WTC11 (cell line): ENCODE measurements at regions not wholly inside any gene's neighbourhood (a gene's known extent, or its start where the extent isn't known, plus 50 kb on each side); places are given as distances from the start of the nearest gene placed in this dataset.

Source experiments
- ATAC-seq: fragments of 200-7000 bp; cut with Tn5 transposase; 2 replicates; pipeline ENCODE4 v1.10.0; 2021; ENCODE audit warnings: mild to moderate bottlenecking, moderate library complexity
- CTCF ChIA-PET: fragments of 300-600 bp; sonication (Branson Sonifier 250); formaldehyde crosslinking; loops from one replicate; lab custom pipeline; 2021; ENCODE audit warnings: antibody characterized with exemption; lab: Charles Lee
- POLR2A ChIA-PET: fragments of 350-600 bp; sonication (Branson Sonifier 250); formaldehyde crosslinking; loops from one replicate; lab custom pipeline; 2021; ENCODE audit warnings: antibody characterized with exemption; lab: Charles Lee
- DNase-seq: peaks from one replicate; pipeline ENCODE4 v3.0.0; 2021; ENCODE audit warnings: low spot score
- H3K27ac Mint-ChIP-seq: 2 replicates; pipeline ENCODE4 v1.8.0; 2021; ENCODE audit warnings: mixed read lengths
- H3K27me3 Mint-ChIP-seq: 2 replicates; pipeline ENCODE4 v1.8.0; 2021; ENCODE audit warnings: low read depth, mild to moderate bottlenecking, moderate library complexity, mixed read lengths
- H3K36me3 Mint-ChIP-seq: 2 replicates; pipeline ENCODE4 v1.8.0; 2021; ENCODE audit warnings: mixed read lengths
- H3K4me1 Mint-ChIP-seq: 2 replicates; pipeline ENCODE4 v1.8.0; 2022; ENCODE audit warnings: mixed read lengths
- H3K4me3 Mint-ChIP-seq: 2 replicates; pipeline ENCODE4 v1.8.0; 2021; ENCODE audit warnings: mild to moderate bottlenecking, moderate library complexity, mixed read lengths
- H3K9me3 Mint-ChIP-seq: 2 replicates; pipeline ENCODE4 v1.8.0; 2021; ENCODE audit warnings: mixed read lengths
- CREB1 ChIP-seq: sonication (generic); formaldehyde crosslinking; IDR thresholded peaks from 2 replicates; pipeline ENCODE4 v1.8.0; 2023; ENCODE audit warnings: mild to moderate bottlenecking, missing genetic modification reagents
- ETV6 ChIP-seq: sonication (generic); formaldehyde crosslinking; IDR thresholded peaks from 2 replicates; pipeline ENCODE4 v1.8.1; 2022; ENCODE audit warnings: mild to moderate bottlenecking, missing genetic modification reagents
- GRHL2 ChIP-seq: fragments of 250-450 bp; sonication (Bioruptor Pico); IDR thresholded peaks from 2 replicates; pipeline ENCODE4 v1.8.0; 2022; ENCODE audit warnings: mild to moderate bottlenecking, moderate library complexity; ENCODE audit not compliant: insufficient replicate concordance, severe bottlenecking
- GTF2I ChIP-seq: fragments of 250-450 bp; sonication (Bioruptor Pico); conservative IDR thresholded peaks from 2 replicates; pipeline ENCODE4 v1.4.0; 2021; ENCODE audit warnings: mild to moderate bottlenecking
- HMGA2 ChIP-seq: fragments of 250-450 bp; sonication (Bioruptor Pico); IDR thresholded peaks from 2 replicates; pipeline ENCODE4 v1.4.0; 2021; ENCODE audit warnings: mild to moderate bottlenecking, moderate library complexity
- NR2C2 ChIP-seq: sonication (generic); formaldehyde crosslinking; IDR thresholded peaks from 2 replicates; pipeline ENCODE4 v1.8.0; 2022; ENCODE audit warnings: mild to moderate bottlenecking, missing genetic modification reagents
- SMAD3 ChIP-seq: sonication (generic); formaldehyde crosslinking; IDR thresholded peaks from 2 replicates; pipeline ENCODE4 v1.8.0; 2022; ENCODE audit warnings: missing genetic modification reagents, mild to moderate bottlenecking, borderline replicate concordance
- SP1 ChIP-seq: sonication (generic); formaldehyde crosslinking; conservative IDR thresholded peaks from 2 replicates; pipeline ENCODE4 v1.8.1; 2022; ENCODE audit warnings: missing genetic modification reagents
- TEAD1 ChIP-seq: sonication (generic); formaldehyde crosslinking; IDR thresholded peaks from 2 replicates; pipeline ENCODE4 v1.8.0; 2022; ENCODE audit warnings: mild to moderate bottlenecking, missing genetic modification reagents
- ZNF263 ChIP-seq: sonication (generic); formaldehyde crosslinking; IDR thresholded peaks from 2 replicates; pipeline ENCODE4 v1.8.1; 2022; ENCODE audit warnings: low read depth, mild to moderate bottlenecking, moderate library complexity, missing genetic modification reagents
- ZNF317 ChIP-seq: sonication (generic); formaldehyde crosslinking; IDR thresholded peaks from 2 replicates; pipeline ENCODE4 v1.8.1; 2023; ENCODE audit warnings: low read depth, mild to moderate bottlenecking, moderate library complexity, missing genetic modification reagents, borderline replicate concordance
- TF ChIP-seq, protein P1 (sequence below): sonication (generic); formaldehyde crosslinking; IDR thresholded peaks from 2 replicates; pipeline ENCODE4 v1.8.1; 2023; ENCODE audit warnings: mild to moderate bottlenecking, missing genetic modification reagents, moderate library complexity
- TF ChIP-seq, protein P2 (sequence below): fragments of 250-450 bp; sonication (Bioruptor Pico); IDR thresholded peaks from 2 replicates; pipeline ENCODE4 v1.9.0; 2021; ENCODE audit warnings: mild to moderate bottlenecking
- TF ChIP-seq, protein P3 (sequence below): sonication (generic); formaldehyde crosslinking; IDR thresholded peaks from 2 replicates; pipeline ENCODE4 v1.8.1; 2022; ENCODE audit warnings: mild to moderate bottlenecking, moderate library complexity, missing genetic modification reagents
- TF ChIP-seq, protein P4 (sequence below): sonication (generic); formaldehyde crosslinking; IDR thresholded peaks from 2 replicates; pipeline ENCODE4 v1.8.1; 2022; ENCODE audit warnings: low read depth, mild to moderate bottlenecking, moderate library complexity, missing genetic modification reagents, borderline replicate concordance
- TF ChIP-seq, protein P5 (sequence below): fragments of 250-450 bp; sonication (Bioruptor Pico); conservative IDR thresholded peaks from 2 replicates; pipeline ENCODE4 v1.9.0; 2021; ENCODE audit warnings: mild to moderate bottlenecking
- TF ChIP-seq, protein P6 (sequence below): sonication (generic); formaldehyde crosslinking; IDR thresholded peaks from 2 replicates; pipeline ENCODE4 v1.8.1; 2023; ENCODE audit warnings: mild to moderate bottlenecking, missing genetic modification reagents
- TF ChIP-seq, protein P7 (sequence below): sonication (generic); formaldehyde crosslinking; IDR thresholded peaks from 2 replicates; pipeline ENCODE4 v1.8.1; 2023; ENCODE audit warnings: mild to moderate bottlenecking, moderate library complexity, missing genetic modification reagents
- TF ChIP-seq, protein P8 (sequence below): fragments of 250-450 bp; sonication (Bioruptor Pico); IDR thresholded peaks from 2 replicates; pipeline ENCODE4 v1.9.0; 2021; ENCODE audit warnings: mild to moderate bottlenecking

DNA sequence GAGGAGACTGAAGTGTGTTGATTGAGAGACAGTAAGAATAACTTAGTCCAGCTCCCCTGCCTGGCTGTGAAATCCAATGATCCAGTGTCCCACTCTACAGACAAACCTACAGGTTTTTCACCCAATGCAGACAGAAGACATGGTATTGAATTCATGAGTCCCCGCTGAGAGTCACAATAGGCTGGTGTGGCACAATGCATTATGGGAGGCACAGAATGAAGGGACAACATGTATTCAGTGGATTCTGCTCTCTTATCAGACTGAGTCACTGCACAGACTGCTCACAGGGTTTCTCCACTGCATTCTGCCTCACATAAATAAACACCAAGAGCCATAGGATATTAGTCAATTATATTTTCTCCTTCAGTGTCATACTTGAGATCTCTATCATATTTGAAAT lies 55.2 kb upstream of the TOP3B start:
- no peak for ATAC-seq

DNA sequence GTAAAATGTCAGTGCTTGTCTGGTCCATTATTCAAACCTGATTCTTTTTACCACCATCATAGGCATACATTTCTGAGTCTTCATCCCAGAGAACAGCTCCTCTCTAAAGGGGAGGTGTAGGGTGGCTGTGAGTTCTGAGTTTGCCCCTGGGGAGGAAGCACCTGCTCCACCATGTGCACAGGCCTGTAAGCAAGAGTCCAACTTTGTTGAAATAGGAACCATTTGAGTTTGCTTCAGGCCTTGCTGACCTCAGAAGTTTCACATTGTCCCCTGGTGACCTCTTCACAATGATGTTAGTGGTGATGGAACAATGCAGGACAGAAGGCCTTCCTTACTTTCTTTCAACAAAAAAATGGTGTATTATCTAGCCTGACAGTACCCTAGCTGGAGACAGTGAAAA lies 54.6 kb upstream of the TOP3B start:
- no peak for DNase-seq
- TF ChIP-seq HMGA2 (CRISPR knock-in tag) = no peak
- no peak for TF ChIP-seq TEAD1 (CRISPR knock-in tag)
- TF ChIP-seq, protein P1, sequence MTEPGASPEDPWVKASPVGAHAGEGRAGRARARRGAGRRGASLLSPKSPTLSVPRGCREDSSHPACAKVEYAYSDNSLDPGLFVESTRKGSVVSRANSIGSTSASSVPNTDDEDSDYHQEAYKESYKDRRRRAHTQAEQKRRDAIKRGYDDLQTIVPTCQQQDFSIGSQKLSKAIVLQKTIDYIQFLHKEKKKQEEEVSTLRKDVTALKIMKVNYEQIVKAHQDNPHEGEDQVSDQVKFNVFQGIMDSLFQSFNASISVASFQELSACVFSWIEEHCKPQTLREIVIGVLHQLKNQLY (CRISPR knock-in tag) = no peak
- TF ChIP-seq GTF2I = no peak
- TF ChIP-seq, protein P2, sequence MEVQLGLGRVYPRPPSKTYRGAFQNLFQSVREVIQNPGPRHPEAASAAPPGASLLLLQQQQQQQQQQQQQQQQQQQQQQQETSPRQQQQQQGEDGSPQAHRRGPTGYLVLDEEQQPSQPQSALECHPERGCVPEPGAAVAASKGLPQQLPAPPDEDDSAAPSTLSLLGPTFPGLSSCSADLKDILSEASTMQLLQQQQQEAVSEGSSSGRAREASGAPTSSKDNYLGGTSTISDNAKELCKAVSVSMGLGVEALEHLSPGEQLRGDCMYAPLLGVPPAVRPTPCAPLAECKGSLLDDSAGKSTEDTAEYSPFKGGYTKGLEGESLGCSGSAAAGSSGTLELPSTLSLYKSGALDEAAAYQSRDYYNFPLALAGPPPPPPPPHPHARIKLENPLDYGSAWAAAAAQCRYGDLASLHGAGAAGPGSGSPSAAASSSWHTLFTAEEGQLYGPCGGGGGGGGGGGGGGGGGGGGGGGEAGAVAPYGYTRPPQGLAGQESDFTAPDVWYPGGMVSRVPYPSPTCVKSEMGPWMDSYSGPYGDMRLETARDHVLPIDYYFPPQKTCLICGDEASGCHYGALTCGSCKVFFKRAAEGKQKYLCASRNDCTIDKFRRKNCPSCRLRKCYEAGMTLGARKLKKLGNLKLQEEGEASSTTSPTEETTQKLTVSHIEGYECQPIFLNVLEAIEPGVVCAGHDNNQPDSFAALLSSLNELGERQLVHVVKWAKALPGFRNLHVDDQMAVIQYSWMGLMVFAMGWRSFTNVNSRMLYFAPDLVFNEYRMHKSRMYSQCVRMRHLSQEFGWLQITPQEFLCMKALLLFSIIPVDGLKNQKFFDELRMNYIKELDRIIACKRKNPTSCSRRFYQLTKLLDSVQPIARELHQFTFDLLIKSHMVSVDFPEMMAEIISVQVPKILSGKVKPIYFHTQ (CRISPR knock-in tag) = no peak
- no peak for TF ChIP-seq GRHL2 (CRISPR knock-in tag)
- TF ChIP-seq, protein P3, sequence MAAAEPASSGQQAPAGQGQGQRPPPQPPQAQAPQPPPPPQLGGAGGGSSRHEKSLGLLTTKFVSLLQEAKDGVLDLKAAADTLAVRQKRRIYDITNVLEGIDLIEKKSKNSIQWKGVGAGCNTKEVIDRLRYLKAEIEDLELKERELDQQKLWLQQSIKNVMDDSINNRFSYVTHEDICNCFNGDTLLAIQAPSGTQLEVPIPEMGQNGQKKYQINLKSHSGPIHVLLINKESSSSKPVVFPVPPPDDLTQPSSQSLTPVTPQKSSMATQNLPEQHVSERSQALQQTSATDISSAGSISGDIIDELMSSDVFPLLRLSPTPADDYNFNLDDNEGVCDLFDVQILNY (CRISPR knock-in tag) = no peak
- no peak for TF ChIP-seq ETV6 (CRISPR knock-in tag)
- ChIA-PET CTCF (no interaction called here), POLR2A (no interaction called here)
- no peaks in the 10 kb centered on the region for H3K36me3 Mint-ChIP-seq
- H3K4me3 Mint-ChIP-seq = no peak overlapping the region
- peaks cover 97% of the 10 kb centered on the region for H3K27me3 Mint-ChIP-seq
- H3K27ac Mint-ChIP-seq = no peak overlapping the region
- no peaks in the 10 kb centered on the region for H3K9me3 Mint-ChIP-seq
- 0 out of 2 replicates have a peak, but pooled peaks cover 5% of the 10 kb centered on the region for H3K4me1 Mint-ChIP-seq
- no peak for ATAC-seq

More for the DNA sequence above, 55.2 kb upstream of the TOP3B start:
- Mint-ChIP-seq H3K9me3 (no peaks in the 10 kb centered on the region), H3K27ac (no peak overlapping the region), H3K4me1 (0 out of 2 replicates have a peak, but pooled peaks cover 5% of the 10 kb centered on the region), H3K4me3 (no peak overlapping the region), H3K27me3 (peaks cover 96% of the 10 kb centered on the region), H3K36me3 (no peaks in the 10 kb centered on the region)
- TF ChIP-seq, protein P4, sequence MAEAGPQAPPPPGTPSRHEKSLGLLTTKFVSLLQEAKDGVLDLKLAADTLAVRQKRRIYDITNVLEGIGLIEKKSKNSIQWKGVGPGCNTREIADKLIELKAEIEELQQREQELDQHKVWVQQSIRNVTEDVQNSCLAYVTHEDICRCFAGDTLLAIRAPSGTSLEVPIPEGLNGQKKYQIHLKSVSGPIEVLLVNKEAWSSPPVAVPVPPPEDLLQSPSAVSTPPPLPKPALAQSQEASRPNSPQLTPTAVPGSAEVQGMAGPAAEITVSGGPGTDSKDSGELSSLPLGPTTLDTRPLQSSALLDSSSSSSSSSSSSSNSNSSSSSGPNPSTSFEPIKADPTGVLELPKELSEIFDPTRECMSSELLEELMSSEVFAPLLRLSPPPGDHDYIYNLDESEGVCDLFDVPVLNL (CRISPR knock-in tag) = no peak
- no peak for TF ChIP-seq ZNF263 (CRISPR knock-in tag)
- TF ChIP-seq SP1 (CRISPR knock-in tag) = no peak
- no peak for TF ChIP-seq ZNF317 (CRISPR knock-in tag)
- TF ChIP-seq, protein P5, sequence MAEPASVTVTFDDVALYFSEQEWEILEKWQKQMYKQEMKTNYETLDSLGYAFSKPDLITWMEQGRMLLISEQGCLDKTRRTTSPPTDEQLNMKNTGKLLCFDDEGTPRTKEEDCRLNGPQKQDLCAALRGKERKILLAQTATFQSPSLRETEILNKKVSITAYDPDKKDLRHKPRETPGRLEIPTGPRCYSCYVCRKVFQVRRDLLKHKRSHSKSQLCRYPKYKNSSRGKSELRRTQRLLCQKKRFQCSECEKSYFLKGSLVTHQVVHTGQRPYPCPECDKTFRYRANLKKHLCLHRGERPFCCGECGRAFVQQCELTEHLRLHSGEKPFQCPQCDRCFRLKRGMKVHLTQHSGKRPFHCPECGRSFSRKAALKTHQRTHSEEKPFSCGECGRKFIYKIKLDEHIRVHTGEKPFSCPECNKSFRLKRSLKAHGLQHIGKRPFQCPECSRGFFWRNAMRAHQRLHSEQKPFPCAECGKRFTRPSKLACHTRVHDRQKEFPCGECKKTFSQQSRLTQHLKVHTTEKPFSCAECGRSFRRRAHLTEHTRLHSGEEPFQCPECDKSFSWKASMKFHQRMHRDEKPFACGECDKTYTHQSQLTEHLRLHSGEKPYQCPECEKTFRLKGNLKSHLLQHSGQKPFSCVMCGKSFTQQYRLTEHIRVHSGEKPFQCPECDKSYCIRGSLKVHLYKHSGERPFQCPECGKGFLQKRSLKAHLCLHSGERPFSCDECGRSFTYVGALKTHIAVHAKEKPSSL (CRISPR knock-in tag) = no peak
- no peak for TF ChIP-seq GTF2I
- no peak for TF ChIP-seq CREB1 (CRISPR knock-in tag)
- no peak for TF ChIP-seq TEAD1 (CRISPR knock-in tag)
- no peak for TF ChIP-seq NR2C2 (CRISPR knock-in tag)
- TF ChIP-seq, protein P6, sequence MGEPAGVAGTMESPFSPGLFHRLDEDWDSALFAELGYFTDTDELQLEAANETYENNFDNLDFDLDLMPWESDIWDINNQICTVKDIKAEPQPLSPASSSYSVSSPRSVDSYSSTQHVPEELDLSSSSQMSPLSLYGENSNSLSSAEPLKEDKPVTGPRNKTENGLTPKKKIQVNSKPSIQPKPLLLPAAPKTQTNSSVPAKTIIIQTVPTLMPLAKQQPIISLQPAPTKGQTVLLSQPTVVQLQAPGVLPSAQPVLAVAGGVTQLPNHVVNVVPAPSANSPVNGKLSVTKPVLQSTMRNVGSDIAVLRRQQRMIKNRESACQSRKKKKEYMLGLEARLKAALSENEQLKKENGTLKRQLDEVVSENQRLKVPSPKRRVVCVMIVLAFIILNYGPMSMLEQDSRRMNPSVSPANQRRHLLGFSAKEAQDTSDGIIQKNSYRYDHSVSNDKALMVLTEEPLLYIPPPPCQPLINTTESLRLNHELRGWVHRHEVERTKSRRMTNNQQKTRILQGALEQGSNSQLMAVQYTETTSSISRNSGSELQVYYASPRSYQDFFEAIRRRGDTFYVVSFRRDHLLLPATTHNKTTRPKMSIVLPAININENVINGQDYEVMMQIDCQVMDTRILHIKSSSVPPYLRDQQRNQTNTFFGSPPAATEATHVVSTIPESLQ = no peak
- TF ChIP-seq SMAD3 = no peak
- no peak for TF ChIP-seq GRHL2 (CRISPR knock-in tag)
- TF ChIP-seq, protein P7, sequence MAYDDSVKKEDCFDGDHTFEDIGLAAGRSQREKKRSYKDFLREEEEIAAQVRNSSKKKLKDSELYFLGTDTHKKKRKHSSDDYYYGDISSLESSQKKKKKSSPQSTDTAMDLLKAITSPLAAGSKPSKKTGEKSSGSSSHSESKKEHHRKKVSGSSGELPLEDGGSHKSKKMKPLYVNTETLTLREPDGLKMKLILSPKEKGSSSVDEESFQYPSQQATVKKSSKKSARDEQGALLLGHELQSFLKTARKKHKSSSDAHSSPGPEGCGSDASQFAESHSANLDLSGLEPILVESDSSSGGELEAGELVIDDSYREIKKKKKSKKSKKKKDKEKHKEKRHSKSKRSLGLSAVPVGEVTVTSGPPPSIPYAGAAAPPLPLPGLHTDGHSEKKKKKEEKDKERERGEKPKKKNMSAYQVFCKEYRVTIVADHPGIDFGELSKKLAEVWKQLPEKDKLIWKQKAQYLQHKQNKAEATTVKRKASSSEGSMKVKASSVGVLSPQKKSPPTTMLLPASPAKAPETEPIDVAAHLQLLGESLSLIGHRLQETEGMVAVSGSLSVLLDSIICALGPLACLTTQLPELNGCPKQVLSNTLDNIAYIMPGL (CRISPR knock-in tag) = no peak
- TF ChIP-seq, protein P8, sequence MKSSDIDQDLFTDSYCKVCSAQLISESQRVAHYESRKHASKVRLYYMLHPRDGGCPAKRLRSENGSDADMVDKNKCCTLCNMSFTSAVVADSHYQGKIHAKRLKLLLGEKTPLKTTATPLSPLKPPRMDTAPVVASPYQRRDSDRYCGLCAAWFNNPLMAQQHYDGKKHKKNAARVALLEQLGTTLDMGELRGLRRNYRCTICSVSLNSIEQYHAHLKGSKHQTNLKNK (CRISPR knock-in tag) = no peak
- CTCF ChIA-PET = interaction anchor here (1.2 to 1.4 kb wide), 3 partner anchors 23 to 158 kb away, joined by 3 to 5 read pairs (median 3); no protein-coding TSS in a partner anchor
- DNase-seq = no peak
- POLR2A ChIA-PET = interaction anchor here (0.7 kb wide), 1 partner anchor 653 kb away, joined by 3 read pairs; no protein-coding TSS in a partner anchor
